CD4-positive, alpha-beta T cell (primary cell): ENCODE measurements at regions not wholly inside any gene's neighbourhood (a gene's known extent, or its start where the extent isn't known, plus 50 kb on each side); places are given as distances from the start of the nearest gene placed in this dataset.

ENCODE experiments used
- ATAC-seq: fragments of 200-7000 bp; cut with Tn5 transposase; one replicate; pipeline ENCODE4 v1.10.0; 2022; ENCODE audit warnings: mild to moderate bottlenecking; ENCODE audit not compliant: poor library complexity
- CTCF ChIA-PET: fragments of 350-600 bp; sonication (Branson Sonifier 250); formaldehyde crosslinking; loops from one replicate; lab custom pipeline; 2021; ENCODE audit warnings: antibody characterized with exemption, inconsistent platforms; lab: Charles Lee
- POLR2A ChIA-PET: fragments of 350-600 bp; sonication (Branson Sonifier 250); formaldehyde crosslinking; loops from one replicate; lab custom pipeline; 2021; ENCODE audit warnings: antibody characterized with exemption, inconsistent platforms; lab: Charles Lee
- DNase-seq, 14 experiments: peaks; one replicate each; pipeline ENCODE4 v3.0.0-alpha.2; 2013 to 2020; ENCODE audit warnings: mixed read lengths in 2 of 14
- H3K27ac ChIP-seq, 2 donors: one replicate each; pipeline versions ENCODE4 v1.5.1 to v1.7.0; 2013; ENCODE audit warnings: low read length in 2 of 2, low read depth in 1 of 2, mild to moderate bottlenecking in 1 of 2
- H3K27me3 ChIP-seq, 2 experiments: 1 replicate in 1 of 2; 2 replicates in 1 of 2; pipeline versions ENCODE4 v1.6.1 to v1.7.0; 2013; ENCODE audit warnings: low read length in 2 of 2, control low read depth in 1 of 2, mild to moderate bottlenecking in 1 of 2, moderate library complexity in 1 of 2; ENCODE audit not compliant: insufficient read depth in 2 of 2, control insufficient read depth in 1 of 2
- H3K36me3 ChIP-seq: one replicate; pipeline ENCODE4 v1.6.1; 2013; ENCODE audit warnings: low read length, control low read depth; ENCODE audit not compliant: insufficient read depth
- H3K4me1 ChIP-seq: one replicate; pipeline ENCODE4 v1.6.1; 2013; ENCODE audit warnings: low read length, control low read depth; ENCODE audit not compliant: insufficient read depth
- H3K4me3 ChIP-seq: one replicate; pipeline ENCODE4 v1.5.1; 2013; ENCODE audit warnings: mild to moderate bottlenecking, low read length, moderate library complexity
- H3K9me3 ChIP-seq, 2 experiments: 1 replicate in 1 of 2; 2 replicates in 1 of 2; pipeline versions ENCODE4 v1.6.1 to v1.7.0; 2013; ENCODE audit warnings: low read length in 2 of 2, mild to moderate bottlenecking in 2 of 2, control low read depth in 1 of 2, moderate library complexity in 1 of 2; ENCODE audit not compliant: control insufficient read depth in 1 of 2, insufficient read depth in 1 of 2
- H3K27ac Mint-ChIP-seq: one replicate; pipeline ENCODE4 v1.8.0; 2020; ENCODE audit warnings: mixed read lengths
- H3K27me3 Mint-ChIP-seq: one replicate; pipeline ENCODE4 v1.8.0; 2021; ENCODE audit warnings: mixed read lengths
- H3K36me3 Mint-ChIP-seq: one replicate; pipeline ENCODE4 v1.8.0; 2021; ENCODE audit warnings: low read depth, mixed read lengths
- H3K4me1 Mint-ChIP-seq: one replicate; pipeline ENCODE4 v1.8.0; 2021; ENCODE audit warnings: low read depth, mixed read lengths
- H3K4me3 Mint-ChIP-seq: one replicate; pipeline ENCODE4 v1.8.0; 2020; ENCODE audit warnings: mild to moderate bottlenecking, mixed read lengths
- H3K9me3 Mint-ChIP-seq: one replicate; pipeline ENCODE4 v1.8.0; 2020; ENCODE audit warnings: mixed read lengths
- CTCF ChIP-seq: fragments of 200-600 bp; IDR thresholded peaks from one replicate; pipeline ENCODE4 v1.8.0; 2022; ENCODE audit warnings: antibody characterized with exemption, mild to moderate bottlenecking
- intact Hi-C, 2 experiments: fragments of 100-400 bp; cut with DNase I in 1 of 2; cut with micrococcal nuclease in 1 of 2; formaldehyde crosslinking; loops; one replicate each; pipeline versions ENCODE4 v1.15.1 to v1.9.0; 2023 to 2025; cut with DNase I, micrococcal nuclease

- CTCF ChIA-PET, result no interaction called here
- no peak for TF ChIP-seq CTCF
- Mint-ChIP-seq H3K36me3 (no peaks in the 10 kb centered on the region), H3K9me3 (no peaks in the 10 kb centered on the region), H3K27me3 (no peaks in the 10 kb centered on the region), H3K4me3 (no peak overlapping the region), H3K4me1 (peaks cover 14% of the 10 kb centered on the region), H3K27ac (no peak overlapping the region)
- no peak for ATAC-seq
- intact Hi-C loops, result no loop called here
- H3K4me3 ChIP-seq, result no peak overlapping the region
- DNase-seq, result no peak
- H3K27me3 ChIP-seq, result no peaks in the 10 kb centered on the region
- POLR2A ChIA-PET, result no interaction called here
- H3K4me1 ChIP-seq, result peaks cover 4% of the 10 kb centered on the region
- H3K27ac ChIP-seq, result no peak overlapping the region
- no peaks in the 10 kb centered on the region for H3K36me3 ChIP-seq
- H3K9me3 ChIP-seq, result peaks cover 0 to 8% of the 10 kb centered on the region in 2 experiments
These were observed 112.8 kb downstream of the DACT1 start for GRCh38 chr14:58750321-58751269.

- no peaks in the 10 kb centered on the region for H3K36me3 Mint-ChIP-seq
- TF ChIP-seq CTCF, result no peak
- Histone ChIP-seq H3K27me3 (no peaks in the 10 kb centered on the region), H3K4me1 (peaks cover 4% of the 10 kb centered on the region), H3K36me3 (no peaks in the 10 kb centered on the region), H3K9me3 (peaks cover 0 to 8% of the 10 kb centered on the region in 2 experiments), H3K4me3 (no peak overlapping the region), H3K27ac (no peak overlapping the region)
- CTCF ChIA-PET, result no interaction called here
- H3K4me1 Mint-ChIP-seq, result peaks cover 14% of the 10 kb centered on the region
- H3K27me3 Mint-ChIP-seq, result no peaks in the 10 kb centered on the region
- no peak for DNase-seq
- POLR2A ChIA-PET, result no interaction called here
- H3K4me3 Mint-ChIP-seq, result no peak overlapping the region
- H3K9me3 Mint-ChIP-seq, result no peaks in the 10 kb centered on the region
- intact Hi-C loops, result no loop called here
- ATAC-seq, result no peak
- no peak overlapping the region for H3K27ac Mint-ChIP-seq
These were observed 114.0 kb downstream of the DACT1 start for GRCh38 chr14:58751788-58752187.

GRCh38 chr14:58752289-58752688, 114.5 kb downstream of the DACT1 start:
- no peaks in the 10 kb centered on the region for H3K36me3 ChIP-seq
- CTCF ChIA-PET, result no interaction called here
- no peaks in the 10 kb centered on the region for H3K9me3 Mint-ChIP-seq
- ATAC-seq, result no peak
- H3K4me3 Mint-ChIP-seq, result no peak overlapping the region
- no peaks in the 10 kb centered on the region for H3K36me3 Mint-ChIP-seq
- no peak for TF ChIP-seq CTCF
- H3K4me1 Mint-ChIP-seq, result peaks cover 14% of the 10 kb centered on the region
- no peaks in the 10 kb centered on the region for H3K27me3 ChIP-seq
- peaks cover 0 to 8% of the 10 kb centered on the region in 2 experiments for H3K9me3 ChIP-seq
- peaks cover 4% of the 10 kb centered on the region for H3K4me1 ChIP-seq
- POLR2A ChIA-PET, result no interaction called here
- H3K27ac ChIP-seq, result no peak overlapping the region
- H3K27me3 Mint-ChIP-seq, result no peaks in the 10 kb centered on the region
- H3K27ac Mint-ChIP-seq, result no peak overlapping the region
- DNase-seq, result no peak
- H3K4me3 ChIP-seq, result no peak overlapping the region
- intact Hi-C loops, result no loop called here
